OCI-LY7 (cell line): ENCODE measurements at regions not wholly inside any gene's neighbourhood (a gene's known extent, or its start where the extent isn't known, plus 50 kb on each side); places are given as distances from the start of the nearest gene placed in this dataset.
A peak's percentile ranks its signal among the peaks of the same experiment; 100 is the strongest.
"Not testable (repeated sequence)": the region's sequence is repeated elsewhere in the genome, so short reads cannot be mapped to it uniquely, and the experiment has no call there.

Source experiments
- BruUV-seq: library from RNA; stranded (reverse); fragments of 400-500 nt; replicated peaks from 2 replicates; lab custom pipeline; 2021; lab: Mats Ljungman, UMichigan
- CTCF ChIA-PET: fragments of 300-600 bp; sonication (Branson Sonifier 250); formaldehyde crosslinking; loops from one replicate; lab custom pipeline; 2022; ENCODE audit warnings: antibody characterized with exemption; ENCODE audit not compliant: unreplicated experiment; lab: Charles Lee
- POLR2A ChIA-PET: fragments of 300-600 bp; sonication (Branson Sonifier 250); formaldehyde crosslinking; loops from one replicate; lab custom pipeline; 2022; ENCODE audit warnings: antibody characterized with exemption; lab: Charles Lee
- DNase-seq: peaks from one replicate; pipeline ENCODE4 v3.0.0-alpha.2; 2015; ENCODE audit warnings: low spot score
- H2AFZ ChIP-seq: fragments of 200-600 bp; sonication (generic), shearing (Covaris generic); 2 replicates; pipeline ENCODE4 v1.6.1; 2014; ENCODE audit warnings: mild to moderate bottlenecking, antibody characterized with exemption, low read length, moderate library complexity
- H3K27ac ChIP-seq: fragments of 200-600 bp; sonication (generic); 2 replicates; pipeline ENCODE4 v1.5.1; 2014; ENCODE audit warnings: mixed run types, low read depth, mild to moderate bottlenecking, moderate library complexity, low read length, inconsistent platforms; ENCODE audit not compliant: poor library complexity, severe bottlenecking
- H3K36me3 ChIP-seq: fragments of 200-600 bp; sonication (generic); 2 replicates; pipeline ENCODE4 v1.6.1; 2014; ENCODE audit warnings: mild to moderate bottlenecking, antibody characterized with exemption, low read length, moderate library complexity, mixed read lengths; ENCODE audit not compliant: insufficient read depth
- H3K4me1 ChIP-seq: fragments of 200-600 bp; sonication (generic); 2 replicates; pipeline ENCODE4 v1.5.1; 2014; ENCODE audit warnings: mild to moderate bottlenecking, low read length; ENCODE audit not compliant: insufficient read depth, poor library complexity, severe bottlenecking
- H3K4me2 ChIP-seq: fragments of 200-600 bp; sonication (generic); 2 replicates; pipeline ENCODE4 v1.6.1; 2014; ENCODE audit warnings: mild to moderate bottlenecking, low read length
- H3K4me3 ChIP-seq: fragments of 200-600 bp; sonication (generic); 2 replicates; pipeline ENCODE4 v1.5.1; 2014; ENCODE audit warnings: mild to moderate bottlenecking, low read depth, low read length; ENCODE audit not compliant: poor library complexity, severe bottlenecking
- H3K79me2 ChIP-seq: fragments of 200-600 bp; sonication (generic); 2 replicates; pipeline ENCODE4 v1.6.1; 2016; ENCODE audit warnings: low read depth, mild to moderate bottlenecking, low read length, moderate library complexity, mixed read lengths; ENCODE audit not compliant: insufficient read depth
- H3K9me2 ChIP-seq: fragments of 200-600 bp; sonication (generic); 2 replicates; pipeline ENCODE4 v1.6.1; 2016; ENCODE audit warnings: mild to moderate bottlenecking, low read length, mixed read lengths; ENCODE audit not compliant: insufficient read depth
- H3K9me3 ChIP-seq: fragments of 200-600 bp; sonication (generic); 2 replicates; pipeline ENCODE4 v1.6.1; 2014; ENCODE audit warnings: mild to moderate bottlenecking, mixed run types, low read length, mixed read lengths
- H4K20me1 ChIP-seq: fragments of 200-600 bp; sonication (generic); 2 replicates; pipeline ENCODE4 v1.6.1; 2014; ENCODE audit warnings: mild to moderate bottlenecking, antibody characterized with exemption, low read length, moderate library complexity, mixed read lengths; ENCODE audit not compliant: insufficient read depth
- CTCF ChIP-seq: fragments of 200-600 bp; sonication (generic); conservative IDR thresholded peaks from 2 replicates; pipeline ENCODE4 v1.5.1; 2014; ENCODE audit warnings: mild to moderate bottlenecking, antibody characterized with exemption, low read length, moderate library complexity, mixed read lengths
- EZH2phosphoT487 ChIP-seq: fragments of 200-600 bp; sonication (generic); IDR thresholded peaks from 2 replicates; pipeline ENCODE4 v1.6.1; 2018; ENCODE audit warnings: low read depth, borderline replicate concordance, mild to moderate bottlenecking, mixed run types, antibody characterized with exemption, low read length, moderate library complexity, mixed read lengths
- intact Hi-C: fragments of 100-400 bp; cut with micrococcal nuclease; formaldehyde crosslinking; loops from one replicate; pipeline ENCODE4 v1.10.0; 2022; ENCODE audit not compliant: unreplicated experiment

GRCh38 chr2:231644426-231644825 lies 51.8 kb downstream of the TEX44 start:
- BruUV-seq = no TSS peak
- H4K20me1 ChIP-seq = no peaks in the 10 kb centered on the region
- ChIA-PET POLR2A (interaction anchor here (1.3 kb wide), 1 partner anchor 11 kb away, joined by 3 read pairs; no protein-coding TSS in a partner anchor), CTCF (no interaction called here)
- H3K4me3 ChIP-seq = no peak overlapping the region
- no peaks in the 10 kb centered on the region for H3K36me3 ChIP-seq
- no peaks in the 10 kb centered on the region for H3K9me3 ChIP-seq
- H3K4me1 ChIP-seq = peaks cover 45% of the 10 kb centered on the region
- DNase-seq = no peak
- TF ChIP-seq CTCF = no peak
- no peak for TF ChIP-seq EZH2phosphoT487
- H3K27ac ChIP-seq = no peak overlapping the region
- H3K79me2 ChIP-seq = no peaks in the 10 kb centered on the region
- intact Hi-C loops = no loop called here
- H2AFZ ChIP-seq = peak overlapping the region; percentile 42; the same call in 1 of the 2 replicates
- H3K9me2 ChIP-seq = no peaks in the 10 kb centered on the region
- no peak overlapping the region for H3K4me2 ChIP-seq

- no peaks in the 10 kb centered on the region for H3K36me3 ChIP-seq
- no peak overlapping the region for H3K4me3 ChIP-seq
- no peak overlapping the region for H3K27ac ChIP-seq
- no TSS peak for BruUV-seq
- H4K20me1 ChIP-seq = no peaks in the 10 kb centered on the region
- no peaks in the 10 kb centered on the region for H3K79me2 ChIP-seq
- peaks cover 45% of the 10 kb centered on the region for H3K4me1 ChIP-seq
- no peak overlapping the region for H2AFZ ChIP-seq
- H3K4me2 ChIP-seq = no peak overlapping the region
- no peak for TF ChIP-seq EZH2phosphoT487
- no peak for TF ChIP-seq CTCF
- H3K9me2 ChIP-seq = no peaks in the 10 kb centered on the region
- POLR2A ChIA-PET = interaction anchor here (0.6 to 4.9 kb wide), 6 partner anchors 10 to 33 kb away, joined by 4 to 35 read pairs (median 4); no protein-coding TSS in a partner anchor
- DNase-seq = no peak
- no peaks in the 10 kb centered on the region for H3K9me3 ChIP-seq
- CTCF ChIA-PET = interaction anchor here (1.0 to 1.4 kb wide), 3 partner anchors 25 to 67 kb away, joined by 3 to 7 read pairs (median 3); no protein-coding TSS in a partner anchor
- intact Hi-C loops = no loop called here
Observed at GRCh38 chr2:231646476-231646875, 53.8 kb downstream of the TEX44 start.

DNA sequence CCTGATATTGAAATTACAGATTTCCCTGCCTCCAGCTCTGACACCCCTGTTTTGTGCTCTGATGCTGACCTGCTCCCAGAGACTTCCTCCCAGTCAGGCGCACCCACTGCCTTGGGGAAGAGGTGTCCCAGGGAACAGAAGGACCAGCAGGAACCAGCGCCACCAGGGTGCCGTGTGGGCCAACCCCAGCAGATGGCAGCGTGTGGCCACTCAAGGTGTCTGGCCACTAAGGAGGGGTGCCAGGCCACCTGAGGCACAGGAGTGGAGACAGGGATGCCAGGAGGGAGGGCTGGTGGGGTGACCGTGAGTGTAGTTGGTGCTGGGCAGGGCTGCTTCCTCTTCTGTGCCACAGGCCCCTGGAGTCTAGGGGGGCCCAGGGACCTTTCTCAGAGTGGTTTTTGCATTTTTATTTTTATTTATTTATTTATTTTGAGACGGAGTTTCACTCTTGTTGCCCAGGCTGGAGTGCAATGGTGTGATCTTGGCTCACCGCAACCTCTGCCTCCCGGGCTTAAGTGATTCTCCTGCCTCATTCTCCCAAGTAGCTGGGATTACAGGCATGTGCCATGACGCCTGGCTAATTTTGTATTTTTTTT lies 56.0 kb downstream of the TEX44 start:
- no TSS peak for BruUV-seq
- no peaks in the 10 kb centered on the region for H3K9me3 ChIP-seq
- no peaks in the 10 kb centered on the region for H3K9me2 ChIP-seq
- no peak overlapping the region for H3K27ac ChIP-seq
- H3K4me2 ChIP-seq = peak overlapping the region; percentile 23; the same call in 1 of the 2 replicates
- peaks cover 26% of the 10 kb centered on the region for H3K4me1 ChIP-seq
- intact Hi-C loops = loop anchor here (1.0 kb wide), 3 partner anchors 27 to 67 kb away; no protein-coding TSS in a partner anchor
- POLR2A ChIA-PET = interaction anchor here (0.7 to 4.9 kb wide), 6 partner anchors 10 to 1738 kb away, joined by 3 to 35 read pairs (median 4); no protein-coding TSS in a partner anchor
- no peaks in the 10 kb centered on the region for H3K79me2 ChIP-seq
- DNase-seq = peak; percentile 81
- H3K36me3 ChIP-seq = no peaks in the 10 kb centered on the region
- H4K20me1 ChIP-seq = no peaks in the 10 kb centered on the region
- TF ChIP-seq EZH2phosphoT487 = no peak
- peak; percentile 81 for TF ChIP-seq CTCF
- no peak overlapping the region for H3K4me3 ChIP-seq
- CTCF ChIA-PET = interaction anchor here (1.5 kb wide), 1 partner anchor 23 kb away, joined by 6 read pairs; no protein-coding TSS in a partner anchor
- H2AFZ ChIP-seq = peak overlapping the region; percentile 64

- H2AFZ ChIP-seq, CTCF ChIA-PET, intact Hi-C loops, H3K4me3 ChIP-seq, H3K79me2 ChIP-seq, H3K9me3 ChIP-seq, DNase-seq, H3K27ac ChIP-seq, H3K4me2 ChIP-seq, H3K9me2 ChIP-seq, H4K20me1 ChIP-seq, BruUV-seq, H3K4me1 ChIP-seq, H3K36me3 ChIP-seq: not testable (repeated sequence)
- POLR2A ChIA-PET = interaction anchor here (1.0 kb wide), 1 partner anchor 22 kb away, joined by 4 read pairs; no protein-coding TSS in a partner anchor
Observed at GRCh38 chr2:231651561-231651960, 56.8 kb upstream of the PTMA start.
